RPMI7951 (cell line): ENCODE measurements at regions not wholly inside any gene's neighbourhood (a gene's known extent, or its start where the extent isn't known, plus 50 kb on each side); places are given as distances from the start of the nearest gene placed in this dataset.

ENCODE experiments used
- DNase-seq: peaks from one replicate; pipeline ENCODE4 v3.0.0-alpha.2; 2012; ENCODE audit warnings: low read depth

- no peak for DNase-seq
Measured at GRCh38 chr13:105327581-105328126, 1207.8 kb downstream of the EFNB2 start.

- no peak for DNase-seq
Measured at GRCh38 chr13:105319875-105320274, 1215.6 kb downstream of the EFNB2 start.

- DNase-seq = no peak
Measured at GRCh38 chr13:105316731-105317130, 1218.7 kb downstream of the EFNB2 start.

GRCh38 chr13:105312906-105313305, 1222.6 kb downstream of the EFNB2 start:
- DNase-seq = no peak

GRCh38 chr13:105311094-105311493, 1224.4 kb downstream of the EFNB2 start:
- DNase-seq = no peak

GRCh38 chr13:105307776-105308175, 1227.7 kb downstream of the EFNB2 start:
- DNase-seq = no peak

- DNase-seq = no peak
Measured at GRCh38 chr13:105297839-105298238, 1237.6 kb downstream of the EFNB2 start.

GRCh38 chr13:105291987-105292386, 1243.5 kb downstream of the EFNB2 start:
- DNase-seq = no peak

GRCh38 chr13:105290596-105290995, 1244.9 kb downstream of the EFNB2 start:
- DNase-seq = no peak

- no peak for DNase-seq
Measured at GRCh38 chr13:105285526-105285925, 1249.9 kb downstream of the EFNB2 start.

- no peak for DNase-seq
Measured at GRCh38 chr13:105282406-105283285, 1252.8 kb downstream of the EFNB2 start.

- no peak for DNase-seq
Measured at GRCh38 chr13:105278943-105279381, 1256.5 kb downstream of the EFNB2 start.

GRCh38 chr13:105276571-105276970, 1258.9 kb downstream of the EFNB2 start:
- DNase-seq = no peak

- no peak for DNase-seq
Measured at GRCh38 chr13:105273665-105274222, 1261.7 kb downstream of the EFNB2 start.

GRCh38 chr13:105272660-105273631, 1262.5 kb downstream of the EFNB2 start:
- no peak for DNase-seq

- DNase-seq = no peak
Measured at GRCh38 chr13:105266615-105267014, 1268.8 kb downstream of the EFNB2 start.

- DNase-seq = no peak
Measured at GRCh38 chr13:105262579-105262978, 1272.9 kb downstream of the EFNB2 start.

- no peak for DNase-seq
Measured at GRCh38 chr13:105259426-105259825, 1276.0 kb downstream of the EFNB2 start.

GRCh38 chr13:105255472-105255871, 1280.0 kb downstream of the EFNB2 start:
- DNase-seq = no peak

- DNase-seq = no peak
Measured at GRCh38 chr13:105251293-105251692, 1284.2 kb downstream of the EFNB2 start.

- DNase-seq = no peak
Measured at GRCh38 chr13:105247830-105248229, 1287.6 kb downstream of the EFNB2 start.

GRCh38 chr13:105240371-105240770, 1295.1 kb downstream of the EFNB2 start:
- no peak for DNase-seq
